Gastroesophageal sphincter (tissue), 4 donors: ENCODE measurements at regions not wholly inside any gene's neighbourhood (a gene's known extent, or its start where the extent isn't known, plus 50 kb on each side); places are given as distances from the start of the nearest gene placed in this dataset.

Source experiments
- ATAC-seq: fragments of 150-250 bp; one replicate; pipeline ENCODE4 v1.9.1; 2016; ENCODE audit warnings: mild to moderate bottlenecking, moderate library complexity
- H3K27ac ChIP-seq, 4 donors: fragments of 200-600 bp; sonication (generic) in 3 of 4; 1 replicate in 3 of 4; 2 replicates in 1 of 4; pipeline ENCODE4 v1.5.1; 2016 to 2019
- H3K27me3 ChIP-seq: fragments of 200-600 bp; sonication (generic); one replicate; pipeline ENCODE4 v1.5.1; 2019
- H3K36me3 ChIP-seq, 2 donors: fragments of 200-600 bp; sonication (generic); one replicate each; pipeline ENCODE4 v1.5.1; 2019; ENCODE audit warnings: control low read depth in 1 of 2
- H3K4me1 ChIP-seq, 3 donors: fragments of 200-600 bp; sonication (generic); 1 replicate in 2 of 3; 2 replicates in 1 of 3; pipeline ENCODE4 v1.5.1; 2016 to 2019; ENCODE audit warnings: control low read depth in 2 of 3
- H3K4me3 ChIP-seq, 2 donors: fragments of 200-600 bp; sonication (generic); one replicate each; pipeline ENCODE4 v1.5.1; 2019; ENCODE audit warnings: mild to moderate bottlenecking in 1 of 2, moderate library complexity in 1 of 2
- H3K9me3 ChIP-seq, 3 donors: fragments of 200-600 bp; sonication (generic); one replicate each; pipeline ENCODE4 v1.5.1; 2017 to 2019; ENCODE audit warnings: control low read depth in 2 of 3
- CTCF ChIP-seq, 4 experiments: fragments of 200-600 bp in 2 of 4; fragments of 450-650 bp in 2 of 4; sonication (generic) in 1 of 4; IDR thresholded peaks; one replicate each; pipeline ENCODE4 v1.5.1; 2017 to 2019; ENCODE audit warnings: antibody characterized with exemption in 4 of 4, mild to moderate bottlenecking in 2 of 4, moderate library complexity in 2 of 4
- EP300 ChIP-seq: sonication (generic); formaldehyde crosslinking; IDR thresholded peaks from one replicate; pipeline ENCODE4 v1.6.1; 2017; ENCODE audit warnings: antibody characterized with exemption, mild to moderate bottlenecking
- POLR2A ChIP-seq, 2 donors: fragments of 450-650 bp; IDR thresholded peaks; one replicate each; pipeline ENCODE4 v1.6.1; 2017; ENCODE audit warnings: antibody characterized with exemption in 2 of 2, mild to moderate bottlenecking in 2 of 2, moderate library complexity in 1 of 2
- POLR2AphosphoS5 ChIP-seq: sonication (generic); formaldehyde crosslinking; IDR thresholded peaks from one replicate; pipeline ENCODE4 v1.6.1; 2017; ENCODE audit warnings: antibody characterized with exemption
- WGBS, 2 donors: methylation state at CpG; one replicate each; pipeline ENCODE4 v1.1.5; 2018; ENCODE audit warnings: low coverage in 1 of 2; 5-methylcytosine and 5-hydroxymethylcytosine counted together

- ATAC-seq = no peak
- H3K4me3 ChIP-seq = no peak overlapping the region
- H3K27me3 ChIP-seq = peaks cover 4% of the 10 kb centered on the region
- H3K27ac ChIP-seq = no peak overlapping the region
- no peaks in the 10 kb centered on the region for H3K9me3 ChIP-seq
- H3K4me1 ChIP-seq = no peaks in the 10 kb centered on the region
- 69 to 90% methylated on average over 2 to 3 of the region's 3 CpGs for WGBS, 2 donors
- H3K36me3 ChIP-seq = no peaks in the 10 kb centered on the region
- no peak for TF ChIP-seq POLR2A (IDR thresholded peaks at IDR 0.05)
- no peak for TF ChIP-seq CTCF (IDR thresholded peaks at IDR 0.05)
- TF ChIP-seq POLR2AphosphoS5 = no peak
- TF ChIP-seq EP300 = no peak
Measured at GRCh38 chr5:66333192-66333591, 189.1 kb downstream of the SREK1 start.

GRCh38 chr5:66337626-66338226 is 193.6 kb downstream of the SREK1 start:
- no peaks in the 10 kb centered on the region for H3K36me3 ChIP-seq
- TF ChIP-seq POLR2AphosphoS5 (no peak), POLR2A (IDR thresholded peaks at IDR 0.05) (no peak), EP300 (no peak), CTCF (IDR thresholded peaks at IDR 0.05) (no peak)
- WGBS, 2 donors = 76 to 77% methylated on average over 9 to 11 of the region's 11 CpGs
- H3K4me3 ChIP-seq = no peak overlapping the region
- H3K4me1 ChIP-seq = no peaks in the 10 kb centered on the region
- peaks cover 4% of the 10 kb centered on the region for H3K27me3 ChIP-seq
- H3K9me3 ChIP-seq = no peaks in the 10 kb centered on the region
- ATAC-seq = no peak
- H3K27ac ChIP-seq = no peak overlapping the region

DNA sequence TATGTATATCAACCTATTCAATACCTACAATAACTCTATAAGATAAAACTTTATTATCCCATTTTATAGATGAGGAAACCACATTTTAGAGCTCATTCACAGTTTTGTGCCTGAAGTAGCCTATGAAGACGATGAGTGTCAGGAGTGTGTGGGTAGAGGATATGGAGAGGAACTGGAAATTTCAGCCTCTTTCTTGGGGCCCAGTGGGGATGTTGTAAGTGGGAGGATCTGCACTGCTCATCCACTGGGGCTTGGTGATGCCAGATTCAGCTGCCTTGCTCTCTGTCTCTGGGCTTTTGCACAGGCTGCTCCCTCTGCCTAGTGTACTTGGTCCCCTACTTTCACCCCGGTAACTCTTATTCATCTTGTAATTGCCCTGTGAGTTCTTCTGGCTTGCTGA is 194.7 kb downstream of the SREK1 start:
- Histone ChIP-seq H3K4me3 (no peak overlapping the region), H3K4me1 (no peaks in the 10 kb centered on the region), H3K9me3 (no peaks in the 10 kb centered on the region), H3K36me3 (no peaks in the 10 kb centered on the region), H3K27ac (no peak overlapping the region), H3K27me3 (peaks cover 4% of the 10 kb centered on the region)
- WGBS, 2 donors = 57 to 71% methylated on average over 1 of the region's 2 CpGs
- ATAC-seq = no peak
- no peak for TF ChIP-seq EP300
- no peak for TF ChIP-seq CTCF (IDR thresholded peaks at IDR 0.05)
- no peak for TF ChIP-seq POLR2AphosphoS5
- no peak for TF ChIP-seq POLR2A (IDR thresholded peaks at IDR 0.05)

DNA sequence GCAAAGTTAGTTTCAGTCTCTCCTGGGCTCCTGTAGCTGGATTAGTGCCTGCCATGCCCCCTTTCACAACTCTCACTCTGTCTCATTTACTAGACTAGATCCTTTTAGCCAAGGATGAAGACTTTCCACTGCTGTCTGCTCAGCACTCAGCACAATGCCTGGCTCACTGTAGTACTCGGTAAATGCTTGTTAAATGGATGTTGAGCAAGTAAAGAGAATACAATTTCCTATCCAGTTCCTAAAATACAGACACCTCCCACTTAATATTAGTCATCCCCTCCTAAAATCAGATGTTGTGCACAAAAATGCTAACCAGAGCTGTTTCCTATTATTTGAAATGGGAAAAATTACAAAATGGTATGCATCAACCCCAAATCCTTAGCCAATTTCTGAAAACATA is 195.8 kb downstream of the SREK1 start:
- WGBS, 2 donors = 50 to 63% methylated on average over 1 of the region's 1 CpG
- H3K36me3 ChIP-seq = no peaks in the 10 kb centered on the region
- peak; percentile 36 for ATAC-seq

More for the DNA sequence above, 195.8 kb downstream of the SREK1 start:
- TF ChIP-seq CTCF (IDR thresholded peaks at IDR 0.05) (no peak), EP300 (no peak)
- Histone ChIP-seq H3K27me3 (peaks cover 4% of the 10 kb centered on the region), H3K4me3 (no peak overlapping the region), H3K9me3 (no peaks in the 10 kb centered on the region), H3K4me1 (no peaks in the 10 kb centered on the region), H3K27ac (no peak overlapping the region)
